HG03108 (cell line): ENCODE measurements at regions not wholly inside any gene's neighbourhood (a gene's known extent, or its start where the extent isn't known, plus 50 kb on each side); places are given as distances from the start of the nearest gene placed in this dataset.

Experiments used
- ATAC-seq: cut with Tn5 transposase; IDR thresholded peaks from one replicate; pipeline ENCODE4 v1.9.1; 2021; ENCODE audit warnings: moderate library complexity; ENCODE audit not compliant: unreplicated experiment

- ATAC-seq = peak; percentile 72
Measured at GRCh38 chr11:111098091-111098490, 147.4 kb upstream of the POU2AF2 start.

GRCh38 chr11:111097191-111097590 lies 148.3 kb upstream of the POU2AF2 start:
- ATAC-seq = no peak

GRCh38 chr11:111095327-111095726 lies 150.2 kb upstream of the POU2AF2 start:
- ATAC-seq = no peak

GRCh38 chr11:111093061-111093460 lies 152.5 kb upstream of the POU2AF2 start:
- no peak for ATAC-seq

GRCh38 chr11:111091321-111091938 lies 154.1 kb upstream of the POU2AF2 start:
- ATAC-seq = no peak

GRCh38 chr11:111089759-111090158 lies 155.8 kb upstream of the POU2AF2 start:
- ATAC-seq = no peak

- ATAC-seq = no peak
Measured at GRCh38 chr11:111088847-111089355, 156.6 kb upstream of the POU2AF2 start.

- ATAC-seq = no peak
Measured at GRCh38 chr11:111086058-111086457, 159.5 kb upstream of the POU2AF2 start.

GRCh38 chr11:111082664-111083063 lies 162.9 kb upstream of the POU2AF2 start:
- no peak for ATAC-seq

GRCh38 chr11:111081021-111081511 lies 164.5 kb upstream of the POU2AF2 start:
- no peak for ATAC-seq

GRCh38 chr11:111077530-111078322 lies 167.8 kb upstream of the POU2AF2 start:
- ATAC-seq = no peak

GRCh38 chr11:111069066-111069465 lies 176.5 kb upstream of the POU2AF2 start:
- ATAC-seq = no peak

- no peak for ATAC-seq
Measured at GRCh38 chr11:111067994-111068393, 177.5 kb upstream of the POU2AF2 start.

GRCh38 chr11:111066846-111067245 lies 178.7 kb upstream of the POU2AF2 start:
- no peak for ATAC-seq

GRCh38 chr11:111063726-111064517 lies 181.6 kb upstream of the POU2AF2 start:
- no peak for ATAC-seq

GRCh38 chr11:111062420-111062819 lies 183.1 kb upstream of the POU2AF2 start:
- ATAC-seq = no peak

GRCh38 chr11:111059726-111060125 lies 185.8 kb upstream of the POU2AF2 start:
- ATAC-seq = no peak

GRCh38 chr11:111049131-111049530 lies 196.4 kb upstream of the POU2AF2 start:
- ATAC-seq = no peak

- no peak for ATAC-seq
Measured at GRCh38 chr11:111047374-111047773, 198.2 kb upstream of the POU2AF2 start.

- no peak for ATAC-seq
Measured at GRCh38 chr11:111046291-111046690, 199.2 kb upstream of the POU2AF2 start.

GRCh38 chr11:111045874-111046273 lies 199.7 kb upstream of the POU2AF2 start:
- no peak for ATAC-seq
